Activated CD4-positive, CD25-positive, alpha-beta regulatory T cell treated with anti-CD3 and anti-CD28 coated beads, Interleukin-2, amount 50 U/mL, for 16 hours (primary cell): ENCODE measurements at regions not wholly inside any gene's neighbourhood (a gene's known extent, or its start where the extent isn't known, plus 50 kb on each side); places are given as distances from the start of the nearest gene placed in this dataset.

Experiments used
- DNase-seq: peaks from one replicate; pipeline ENCODE4 v3.0.0-alpha.2; 2020; ENCODE audit warnings: low read depth, low spot score

DNA sequence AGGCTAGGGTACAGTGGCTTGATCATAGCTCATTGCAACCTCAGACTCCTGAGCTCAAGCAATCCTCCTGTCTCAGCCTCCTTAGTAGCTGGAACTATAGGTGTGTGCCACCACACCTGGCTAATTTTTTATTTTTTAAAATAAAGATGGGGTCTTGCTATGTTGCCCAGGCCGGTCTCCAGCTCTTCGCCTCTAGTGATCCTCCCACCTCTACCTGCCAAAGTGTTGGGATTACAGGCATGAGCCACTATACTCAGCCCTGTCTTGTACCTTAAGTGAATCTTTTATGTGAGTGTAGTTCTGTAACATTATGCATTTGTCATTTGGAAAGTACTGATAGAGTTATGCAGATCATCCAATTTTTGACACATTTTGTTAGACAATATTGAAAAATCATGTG lies 66.9 kb upstream of the C15orf39 start:
- no peak for DNase-seq

DNA sequence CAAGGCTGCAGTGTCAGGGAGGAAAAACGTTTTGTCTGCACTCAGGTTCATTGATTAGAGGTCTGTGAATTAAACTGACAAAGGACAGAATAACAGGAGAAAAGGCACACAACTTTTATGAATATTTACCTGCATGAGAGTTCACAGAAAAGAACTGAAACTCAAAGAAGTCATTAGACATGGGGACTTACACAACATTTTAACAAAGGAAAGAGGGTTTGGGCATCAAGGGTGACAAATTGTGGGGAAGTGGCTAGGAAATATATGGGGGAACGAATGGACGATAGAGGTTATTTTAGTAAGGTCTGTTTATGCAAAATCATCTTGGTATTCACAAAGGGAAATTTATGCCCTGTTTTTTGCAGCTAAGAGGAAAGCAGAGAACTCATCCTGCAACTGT lies 65.6 kb upstream of the C15orf39 start:
- DNase-seq, result no peak

DNA sequence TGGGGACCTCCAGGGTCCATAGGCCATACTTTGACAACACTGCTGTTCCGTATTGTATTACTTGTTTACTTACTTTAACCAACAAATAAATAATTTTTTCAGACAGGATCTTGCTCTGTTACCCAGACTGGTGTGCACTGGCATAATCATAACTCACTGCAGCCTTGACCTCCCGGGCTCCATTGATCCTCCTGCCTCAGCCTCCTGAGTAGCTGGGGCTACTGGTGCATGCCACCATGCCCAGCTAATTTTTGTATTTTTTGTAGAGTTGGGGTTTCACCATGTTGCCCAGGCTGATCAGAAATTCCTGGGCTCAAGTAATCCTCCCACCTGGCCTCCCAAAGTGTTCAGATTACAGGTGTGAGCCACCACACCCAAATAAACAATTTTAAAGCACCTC lies 64.9 kb upstream of the C15orf39 start:
- DNase-seq, result no peak

DNA sequence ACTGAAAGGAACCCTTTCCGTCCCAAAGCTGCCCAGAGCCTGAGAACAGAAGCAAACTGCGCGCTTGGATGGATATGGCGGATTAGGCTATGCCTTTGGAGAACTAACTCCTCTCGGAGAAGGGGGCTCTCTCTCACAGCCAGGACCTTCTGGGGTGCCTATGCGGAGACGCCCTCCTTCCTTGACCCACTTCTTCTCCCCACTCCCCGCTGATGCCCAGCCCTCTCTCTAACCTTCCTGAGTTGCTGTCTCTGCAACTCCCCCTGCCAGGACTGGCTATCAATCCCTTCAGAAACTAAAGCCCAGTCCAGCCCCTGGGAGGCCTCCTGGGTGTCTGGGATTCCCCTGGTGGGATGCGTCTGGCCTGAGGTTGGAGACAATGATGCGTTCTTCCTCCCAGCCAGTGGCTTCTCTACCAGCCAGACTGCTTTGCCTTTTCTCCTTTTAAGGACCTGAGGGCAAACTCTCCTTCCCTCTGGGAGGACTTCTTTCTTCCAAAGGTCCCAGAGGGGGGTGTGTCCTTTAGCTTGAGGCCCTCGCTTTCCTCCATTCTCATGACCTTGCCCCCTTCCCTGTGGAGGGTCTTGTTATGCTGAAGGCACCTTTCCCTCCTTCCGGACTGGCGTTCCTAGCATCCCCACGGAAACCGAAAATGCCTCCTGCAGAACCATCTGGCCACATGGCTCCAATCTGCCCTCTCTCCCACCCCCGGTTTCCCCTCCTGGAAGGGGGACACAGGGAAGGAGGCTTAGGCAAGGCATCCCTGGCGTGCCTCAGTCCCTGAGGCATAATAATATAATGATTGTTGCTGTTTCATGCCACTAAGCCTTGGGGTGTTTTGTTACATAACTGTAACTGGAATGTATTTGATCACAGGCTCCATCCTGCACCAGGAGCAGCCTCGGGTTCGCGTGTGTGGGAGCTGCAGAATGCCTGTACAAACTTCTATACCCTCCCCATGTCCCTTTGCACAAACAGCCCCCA lies 63.4 kb upstream of the C15orf39 start:
- no peak for DNase-seq

DNA sequence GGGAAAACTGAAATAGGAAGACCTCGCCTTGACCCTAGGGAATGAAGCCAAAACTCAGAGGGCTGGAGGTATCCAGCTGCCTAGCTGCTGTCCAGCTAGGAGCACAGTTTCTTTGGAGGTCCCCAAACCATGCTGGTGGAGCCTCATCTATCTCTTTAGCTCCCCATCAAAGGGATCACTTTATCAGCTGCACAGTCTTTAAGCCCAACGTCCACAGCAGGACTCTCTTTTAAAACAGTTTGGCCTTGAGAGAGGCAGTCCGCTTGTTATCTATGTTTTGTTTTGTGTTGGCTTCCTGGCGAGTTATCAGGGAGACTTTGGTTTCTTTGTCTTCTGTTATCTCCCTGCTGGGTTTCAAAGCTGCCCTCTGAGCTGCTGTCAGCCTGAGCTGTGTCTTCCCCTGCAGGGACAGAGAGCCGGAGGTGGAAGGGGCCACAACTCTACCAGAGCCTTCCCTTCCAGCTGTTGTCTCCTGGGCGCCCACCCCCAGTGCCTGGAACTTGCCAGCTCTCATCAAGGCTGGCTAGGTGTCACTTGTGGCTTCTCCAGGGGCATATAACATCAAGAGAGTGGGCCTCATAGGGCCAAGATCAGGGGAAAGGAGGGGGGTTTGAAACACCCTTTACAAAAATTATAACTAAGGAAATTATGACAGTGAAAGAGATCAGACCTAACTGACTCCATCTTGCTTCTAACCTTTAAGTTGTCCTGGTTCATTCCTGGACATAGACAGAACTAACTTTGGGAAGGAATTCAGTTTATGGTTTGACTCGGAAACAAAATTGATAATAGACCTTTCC lies 61.4 kb upstream of the C15orf39 start:
- DNase-seq, result no peak

DNA sequence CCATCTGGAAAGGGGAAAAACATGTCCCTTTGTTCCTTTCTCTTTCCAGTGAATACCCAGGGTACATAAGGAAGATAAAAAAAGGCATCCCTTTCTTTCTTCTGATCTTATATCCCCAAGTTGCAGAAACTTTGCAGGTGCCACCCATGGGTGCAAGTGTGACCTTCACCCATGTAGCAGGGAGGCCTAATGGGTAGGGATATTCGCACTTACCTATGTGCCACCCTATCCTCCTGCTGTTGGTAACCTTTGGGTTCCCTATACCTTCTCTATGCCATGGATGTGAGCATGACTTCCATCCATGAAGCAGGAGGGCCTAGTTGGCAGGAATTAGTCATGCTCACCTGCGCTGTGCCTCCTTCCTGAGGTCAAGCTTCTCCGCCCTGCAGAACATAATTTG lies 59.2 kb upstream of the C15orf39 start:
- no peak for DNase-seq

DNA sequence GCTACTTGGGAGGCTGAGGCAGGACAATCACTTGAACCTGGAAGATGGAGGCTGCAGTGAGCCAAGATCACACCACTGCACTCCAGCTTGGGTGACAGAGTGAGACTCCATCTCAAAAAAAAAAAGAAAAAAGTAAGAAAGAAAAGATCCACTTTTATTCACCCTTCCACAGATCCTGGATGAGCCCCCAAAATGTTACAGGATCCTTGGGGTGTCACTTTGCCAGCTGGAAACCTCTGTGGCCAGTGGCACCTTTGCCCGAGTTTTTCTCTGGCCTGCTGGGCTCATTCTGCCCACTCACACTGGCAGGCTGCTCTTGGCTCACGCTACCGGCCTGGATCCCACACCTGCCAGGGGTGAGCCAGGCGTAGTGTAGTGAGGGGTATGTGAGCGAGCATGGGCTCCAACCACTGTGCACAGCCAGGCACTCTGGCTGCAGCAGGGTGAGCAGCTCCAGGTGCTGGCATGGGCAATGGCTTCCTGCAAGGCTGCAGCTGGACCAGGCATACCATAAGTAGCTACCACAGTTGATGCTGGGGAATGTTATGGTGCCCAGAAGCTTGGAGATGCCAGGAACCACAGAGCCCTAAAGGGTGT lies 57.8 kb upstream of the C15orf39 start:
- no peak for DNase-seq

DNA sequence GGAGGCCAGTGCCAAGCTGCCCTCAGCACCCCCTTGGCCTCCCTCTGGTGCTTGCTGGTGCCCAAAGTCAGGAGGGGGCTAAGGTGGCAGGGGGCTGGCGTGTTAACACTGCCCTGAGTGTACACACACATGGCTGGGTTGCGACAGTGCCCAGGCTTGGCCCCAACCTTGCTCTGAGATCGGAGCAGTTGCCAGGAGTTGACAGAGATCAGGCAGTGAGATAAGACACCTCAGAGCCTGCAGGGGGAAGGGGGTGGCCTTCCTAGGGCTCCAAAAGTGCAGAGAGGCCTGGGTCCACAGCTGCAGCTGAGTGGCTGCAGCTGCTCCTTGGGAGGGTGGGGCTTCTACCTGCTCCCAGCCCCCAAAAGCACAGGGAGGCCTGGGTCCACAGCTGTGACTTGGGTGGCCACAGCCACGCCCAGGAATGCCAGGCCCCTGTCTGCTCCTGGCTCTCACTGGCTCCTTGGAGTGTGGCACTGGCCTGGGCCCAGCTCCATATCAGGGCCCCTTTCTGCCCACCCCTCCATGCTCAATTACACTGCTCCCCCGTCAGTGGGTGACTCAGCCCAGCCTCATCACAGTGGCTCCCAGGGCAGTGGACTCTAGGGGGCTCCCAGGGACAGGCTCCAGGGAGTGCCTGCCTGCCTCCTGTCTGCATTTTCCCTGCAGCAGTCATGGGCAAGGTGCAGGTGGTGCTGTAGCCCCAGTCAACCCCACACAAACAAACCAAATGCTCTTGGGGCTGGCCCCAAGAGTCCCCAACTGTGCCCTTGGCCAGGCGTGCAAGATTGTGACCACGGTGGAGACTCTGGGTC lies 56.4 kb upstream of the C15orf39 start:
- no peak for DNase-seq

DNA sequence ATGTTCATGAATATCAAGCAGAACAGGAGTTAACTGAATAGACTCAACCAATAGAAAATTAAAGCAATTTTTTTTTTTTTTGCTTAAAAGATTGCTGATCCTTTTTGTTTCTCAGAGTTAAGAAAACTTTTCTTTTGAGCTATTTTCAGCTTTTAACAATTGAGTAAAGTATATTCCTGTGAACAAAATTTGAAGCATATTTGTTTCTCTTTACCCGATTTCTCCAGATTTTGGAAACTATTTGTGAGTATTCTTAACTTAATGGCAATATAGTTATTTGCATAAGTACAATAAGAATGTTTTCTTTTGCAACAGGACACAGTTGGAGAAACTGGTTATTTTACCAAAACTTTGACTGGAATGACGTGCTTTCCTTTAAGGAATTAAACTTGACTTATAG lies 53.4 kb upstream of the C15orf39 start:
- DNase-seq, result no peak

DNA sequence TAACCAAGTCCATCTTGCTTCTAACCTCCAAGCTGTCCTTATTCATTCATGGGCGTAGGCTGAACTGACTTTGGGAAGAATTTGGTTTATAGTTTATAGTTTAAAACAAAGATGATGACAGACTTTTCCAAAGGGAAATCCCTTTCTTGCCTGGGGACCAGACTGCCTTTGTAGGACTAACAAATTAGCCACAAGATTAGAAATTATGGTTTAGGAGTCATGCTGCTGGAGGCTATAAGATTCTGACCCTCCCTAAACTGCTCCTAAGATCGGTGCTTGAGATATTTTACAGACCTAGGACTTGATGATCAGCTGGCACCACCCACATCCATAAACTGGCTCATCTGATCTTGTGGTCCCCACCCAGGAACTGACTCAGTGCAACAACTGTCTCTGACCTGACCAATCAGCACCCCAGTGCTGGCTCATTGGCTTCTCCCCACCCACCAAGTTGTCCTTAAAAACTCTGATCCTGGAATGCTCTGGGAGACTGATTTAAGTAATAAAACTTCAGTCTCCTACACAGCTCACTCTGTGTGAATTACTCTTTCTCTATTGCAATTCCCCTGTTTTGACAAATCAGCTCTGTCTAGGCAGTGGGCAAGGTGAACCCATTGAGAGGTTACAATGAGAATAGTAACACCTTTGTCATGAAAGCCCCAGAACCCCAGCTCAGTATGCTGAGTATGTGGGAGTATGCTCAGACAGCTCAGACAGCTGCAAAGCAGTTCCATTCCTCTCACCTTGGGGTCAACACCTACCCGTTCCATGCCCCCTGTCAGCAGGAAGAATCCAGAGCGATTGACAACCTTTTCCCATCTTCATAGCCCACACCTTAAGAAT lies 51.6 kb upstream of the C15orf39 start:
- no peak for DNase-seq

DNA sequence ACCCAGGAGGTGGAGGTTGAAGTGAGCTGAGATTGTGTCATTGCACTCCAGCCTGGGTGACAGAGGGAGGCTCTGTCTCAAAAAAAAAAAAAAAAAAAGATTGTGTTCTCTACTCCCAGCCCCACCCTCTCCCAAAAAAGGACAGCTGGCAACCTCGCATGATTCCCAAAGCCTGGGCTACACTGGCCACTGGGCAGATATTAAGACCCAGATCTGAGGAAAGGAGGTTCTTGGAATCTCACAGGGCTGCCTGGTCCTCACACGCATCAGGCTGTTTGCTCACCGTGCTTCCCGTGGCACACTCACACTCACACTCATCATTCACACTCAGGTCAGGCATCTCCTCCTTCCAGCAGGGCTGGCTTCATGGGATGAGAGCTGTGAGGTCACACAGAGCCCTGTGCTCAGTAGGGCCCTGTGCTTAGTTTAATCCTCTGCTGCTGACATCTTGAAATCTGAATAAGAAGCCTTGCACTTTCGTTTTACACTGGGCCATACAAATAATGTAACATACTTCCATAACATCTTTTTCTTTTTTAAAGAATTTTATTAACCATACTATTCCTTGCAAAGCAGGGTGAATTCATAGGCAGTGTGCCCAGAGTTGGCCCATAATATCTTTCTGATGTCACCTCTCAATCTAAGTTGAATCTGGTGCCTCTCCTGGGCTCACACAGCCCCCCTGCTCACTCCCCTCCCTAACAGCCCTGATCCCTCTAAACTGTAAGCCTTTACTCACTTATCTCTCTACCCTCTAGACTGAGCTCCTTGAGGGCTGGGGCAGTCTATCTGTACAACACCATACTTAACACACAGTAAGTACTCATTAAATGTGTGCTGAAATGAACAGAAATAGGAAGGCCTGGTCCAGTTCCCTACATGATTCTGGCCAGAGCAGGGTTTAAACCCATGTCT lies 50.2 kb upstream of the C15orf39 start:
- DNase-seq, result no peak
